HAP-1 (cell line): ENCODE measurements at regions not wholly inside any gene's neighbourhood (a gene's known extent, or its start where the extent isn't known, plus 50 kb on each side); places are given as distances from the start of the nearest gene placed in this dataset.

Experiments used
- DNase-seq, 2 experiments: peaks; one replicate each; pipeline ENCODE4 v3.0.0-alpha.2; 2016 to 2020; ENCODE audit warnings: low spot score in 2 of 2
- H3K27me3 ChIP-seq: fragments of 250-450 bp; sonication (Bioruptor Pico); 2 replicates; pipeline ENCODE4 v1.5.1; 2020; ENCODE audit warnings: low read depth, mild to moderate bottlenecking, moderate library complexity
- H3K36me3 ChIP-seq: fragments of 250-450 bp; sonication (Bioruptor Pico); replicated peaks from 2 replicates; pipeline ENCODE4 v1.5.1; 2020; ENCODE audit warnings: mild to moderate bottlenecking
- H3K4me1 ChIP-seq: fragments of 250-450 bp; sonication (Bioruptor Pico); 2 replicates; pipeline ENCODE4 v1.5.1; 2020; ENCODE audit warnings: mild to moderate bottlenecking
- H3K4me3 ChIP-seq: fragments of 250-450 bp; sonication (Bioruptor Pico); 2 replicates; pipeline ENCODE4 v1.5.1; 2020; ENCODE audit warnings: mild to moderate bottlenecking, moderate library complexity
- H3K9me3 ChIP-seq: fragments of 250-450 bp; sonication (Bioruptor Pico); 2 replicates; pipeline ENCODE4 v1.5.1; 2020; ENCODE audit warnings: mild to moderate bottlenecking, moderate library complexity
- in situ Hi-C: fragments of 300-500 bp; cut with MboI; formaldehyde crosslinking; loops from 3 replicates; pipeline ENCODE4 v1.14.3; 2020; ENCODE audit warnings: low sequenced_read_pairs, inconsistent platforms, mixed read lengths

DNA sequence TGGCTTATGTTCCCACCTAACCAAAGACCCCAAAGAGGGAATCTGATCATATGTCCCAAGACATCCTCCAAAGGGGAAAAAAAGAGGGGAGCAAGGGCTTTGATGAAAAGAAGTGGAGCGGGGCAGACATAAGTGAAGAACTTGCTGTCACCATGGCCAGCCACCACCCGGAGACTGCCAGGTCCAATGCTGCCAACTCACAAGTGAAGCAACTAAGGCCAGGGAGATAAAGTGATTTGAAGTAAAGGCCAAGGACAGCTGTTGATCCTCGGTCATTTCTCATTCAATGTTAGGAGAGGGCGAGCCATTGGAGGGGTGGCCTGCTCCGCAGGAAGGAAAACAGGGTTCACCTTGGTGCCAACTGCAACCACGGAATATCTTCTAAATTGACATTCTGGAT is 72.6 kb upstream of the C3orf80 start:
- H3K9me3 ChIP-seq, result no peaks in the 10 kb centered on the region
- in situ Hi-C loops, result no loop called here
- H3K27me3 ChIP-seq, result no peaks in the 10 kb centered on the region
- H3K4me3 ChIP-seq, result no peak overlapping the region
- H3K36me3 ChIP-seq, result no peaks in the 10 kb centered on the region
- H3K4me1 ChIP-seq, result no peaks in the 10 kb centered on the region
- no peak for DNase-seq

GRCh38 chr3:160154033-160154432 is 71.2 kb upstream of the C3orf80 start:
- Histone ChIP-seq H3K4me1 (peaks cover 3% of the 10 kb centered on the region), H3K9me3 (no peaks in the 10 kb centered on the region), H3K4me3 (no peak overlapping the region), H3K27me3 (no peaks in the 10 kb centered on the region), H3K36me3 (no peaks in the 10 kb centered on the region)
- in situ Hi-C loops, result no loop called here
- DNase-seq, result no peak

GRCh38 chr3:160154596-160154995 is 70.6 kb upstream of the C3orf80 start:
- no peak for DNase-seq
- H3K4me1 ChIP-seq, result peaks cover 6% of the 10 kb centered on the region
- in situ Hi-C loops, result no loop called here
- H3K27me3 ChIP-seq, result no peaks in the 10 kb centered on the region
- no peak overlapping the region for H3K4me3 ChIP-seq
- no peaks in the 10 kb centered on the region for H3K36me3 ChIP-seq
- no peaks in the 10 kb centered on the region for H3K9me3 ChIP-seq

- Histone ChIP-seq H3K4me1 (peaks cover 16% of the 10 kb centered on the region), H3K27me3 (no peaks in the 10 kb centered on the region), H3K36me3 (no peaks in the 10 kb centered on the region), H3K9me3 (no peaks in the 10 kb centered on the region), H3K4me3 (no peak overlapping the region)
- in situ Hi-C loops, result no loop called here
- DNase-seq, result no peak
Observed at GRCh38 chr3:160157321-160157720, 67.9 kb upstream of the C3orf80 start.

- Histone ChIP-seq H3K27me3 (no peaks in the 10 kb centered on the region), H3K4me1 (peaks cover 16% of the 10 kb centered on the region), H3K9me3 (no peaks in the 10 kb centered on the region), H3K36me3 (no peaks in the 10 kb centered on the region), H3K4me3 (no peak overlapping the region)
- peak; percentile 49 to 74 for DNase-seq
- in situ Hi-C loops, result no loop called here
Observed at GRCh38 chr3:160159341-160159740, 65.9 kb upstream of the C3orf80 start.

DNA sequence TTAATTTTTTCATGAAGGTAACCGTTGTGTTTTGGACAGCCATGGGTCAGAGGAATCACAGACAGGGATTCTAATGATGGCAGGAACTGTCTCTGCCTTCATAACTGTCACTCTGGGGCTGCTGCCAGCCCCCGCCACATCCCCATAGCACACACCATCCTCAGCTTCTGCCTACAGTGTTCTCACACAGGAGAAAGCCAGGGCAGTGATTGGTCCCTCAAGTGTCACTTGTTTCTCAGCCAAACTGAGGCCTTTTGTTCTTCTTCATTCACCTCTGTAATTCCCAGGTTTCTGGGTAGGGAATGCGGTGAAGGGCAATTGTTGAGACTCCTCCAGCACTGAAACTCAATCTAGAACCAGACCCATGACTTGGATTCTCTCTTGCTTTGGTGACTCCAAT is 65.4 kb upstream of the C3orf80 start:
- Histone ChIP-seq H3K27me3 (no peaks in the 10 kb centered on the region), H3K4me1 (peaks cover 16% of the 10 kb centered on the region), H3K36me3 (no peaks in the 10 kb centered on the region), H3K9me3 (no peaks in the 10 kb centered on the region), H3K4me3 (no peak overlapping the region)
- DNase-seq, result peak in 1 of 2 experiments; percentile 17
- in situ Hi-C loops, result no loop called here

DNA sequence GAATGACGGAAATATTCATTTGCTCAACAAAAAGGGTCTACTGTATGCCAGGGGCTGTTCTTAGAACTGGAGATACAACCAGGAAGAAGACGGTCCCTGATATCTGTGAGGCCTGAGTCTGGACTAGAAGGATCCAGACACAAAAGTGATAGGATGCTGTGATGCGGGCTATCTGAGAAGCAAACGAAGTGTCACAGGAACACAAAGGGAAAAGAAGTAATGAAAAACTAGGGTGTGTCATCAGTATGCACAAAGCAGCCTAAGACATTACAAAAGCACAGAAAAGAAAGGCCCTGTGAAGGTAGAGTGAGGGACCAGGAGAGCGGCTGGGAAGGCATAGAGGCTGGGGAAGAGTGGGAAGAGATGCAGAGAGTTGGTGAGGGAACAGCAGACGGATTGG is 63.3 kb upstream of the C3orf80 start:
- Histone ChIP-seq H3K27me3 (no peaks in the 10 kb centered on the region), H3K36me3 (no peaks in the 10 kb centered on the region), H3K4me3 (no peak overlapping the region), H3K4me1 (peaks cover 16% of the 10 kb centered on the region), H3K9me3 (no peaks in the 10 kb centered on the region)
- in situ Hi-C loops, result no loop called here
- DNase-seq, result no peak

DNA sequence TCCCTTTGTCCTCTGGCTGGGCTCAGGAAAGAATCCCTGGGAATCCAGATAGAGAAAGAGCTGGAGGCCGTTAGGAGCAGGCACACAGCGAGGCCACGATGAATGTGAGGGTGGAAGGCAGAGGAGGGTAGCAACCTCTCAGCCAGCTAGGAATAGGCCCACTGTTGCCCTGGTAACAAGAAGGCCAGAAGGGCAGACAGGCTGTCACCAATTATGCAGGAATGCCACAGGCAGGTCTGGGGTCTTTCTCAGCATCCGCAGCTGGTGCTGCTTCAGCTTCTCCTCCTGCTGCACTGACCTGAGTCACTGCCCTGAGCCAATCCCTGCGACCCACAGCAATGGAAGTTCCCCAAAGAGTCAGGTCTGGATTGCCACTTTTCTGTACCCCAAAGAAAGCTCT is 62.8 kb upstream of the C3orf80 start:
- Histone ChIP-seq H3K4me1 (peaks cover 16% of the 10 kb centered on the region), H3K36me3 (no peaks in the 10 kb centered on the region), H3K9me3 (no peaks in the 10 kb centered on the region), H3K27me3 (no peaks in the 10 kb centered on the region), H3K4me3 (no peak overlapping the region)
- DNase-seq, result peak in 1 of 2 experiments; percentile 30
- in situ Hi-C loops, result no loop called here

DNA sequence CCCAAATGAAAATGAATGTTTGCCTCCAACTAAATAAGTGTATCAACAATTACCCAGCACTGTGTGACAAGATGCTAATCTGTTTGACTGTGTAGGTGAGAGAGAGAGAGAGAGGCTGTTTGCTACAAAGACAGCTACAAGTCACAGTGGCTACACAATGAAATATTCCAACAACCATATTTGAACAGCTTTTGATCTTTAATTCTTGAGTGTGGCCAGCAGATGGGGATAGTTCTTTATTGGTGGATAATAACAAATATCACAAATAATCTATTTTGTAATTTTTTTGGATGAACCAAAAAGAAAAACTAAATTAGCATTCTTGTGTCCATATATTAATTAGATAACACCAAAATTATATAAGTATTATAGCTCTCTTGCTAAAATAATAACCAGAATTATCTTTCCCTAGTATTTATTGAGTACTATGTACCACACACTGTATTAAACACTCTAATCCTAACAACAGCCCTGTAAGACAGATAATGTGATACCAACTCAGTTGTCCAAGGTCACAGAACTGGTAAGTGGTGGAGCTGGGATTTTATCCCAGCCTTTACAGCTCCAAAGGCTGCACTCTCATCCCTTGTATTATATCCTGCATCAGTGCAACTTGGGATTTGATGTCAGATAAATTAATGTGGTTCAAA is 61.9 kb upstream of the C3orf80 start:
- H3K27me3 ChIP-seq, result no peaks in the 10 kb centered on the region
- no peaks in the 10 kb centered on the region for H3K9me3 ChIP-seq
- H3K36me3 ChIP-seq, result no peaks in the 10 kb centered on the region
- peaks cover 16% of the 10 kb centered on the region for H3K4me1 ChIP-seq
- no peak overlapping the region for H3K4me3 ChIP-seq
- in situ Hi-C loops, result no loop called here
- no peak for DNase-seq

GRCh38 chr3:160168246-160168645 is 57.0 kb upstream of the C3orf80 start:
- in situ Hi-C loops, result no loop called here
- Histone ChIP-seq H3K4me1 (no peaks in the 10 kb centered on the region), H3K36me3 (no peaks in the 10 kb centered on the region), H3K27me3 (no peaks in the 10 kb centered on the region), H3K4me3 (no peak overlapping the region), H3K9me3 (no peaks in the 10 kb centered on the region)
- DNase-seq, result no peak

DNA sequence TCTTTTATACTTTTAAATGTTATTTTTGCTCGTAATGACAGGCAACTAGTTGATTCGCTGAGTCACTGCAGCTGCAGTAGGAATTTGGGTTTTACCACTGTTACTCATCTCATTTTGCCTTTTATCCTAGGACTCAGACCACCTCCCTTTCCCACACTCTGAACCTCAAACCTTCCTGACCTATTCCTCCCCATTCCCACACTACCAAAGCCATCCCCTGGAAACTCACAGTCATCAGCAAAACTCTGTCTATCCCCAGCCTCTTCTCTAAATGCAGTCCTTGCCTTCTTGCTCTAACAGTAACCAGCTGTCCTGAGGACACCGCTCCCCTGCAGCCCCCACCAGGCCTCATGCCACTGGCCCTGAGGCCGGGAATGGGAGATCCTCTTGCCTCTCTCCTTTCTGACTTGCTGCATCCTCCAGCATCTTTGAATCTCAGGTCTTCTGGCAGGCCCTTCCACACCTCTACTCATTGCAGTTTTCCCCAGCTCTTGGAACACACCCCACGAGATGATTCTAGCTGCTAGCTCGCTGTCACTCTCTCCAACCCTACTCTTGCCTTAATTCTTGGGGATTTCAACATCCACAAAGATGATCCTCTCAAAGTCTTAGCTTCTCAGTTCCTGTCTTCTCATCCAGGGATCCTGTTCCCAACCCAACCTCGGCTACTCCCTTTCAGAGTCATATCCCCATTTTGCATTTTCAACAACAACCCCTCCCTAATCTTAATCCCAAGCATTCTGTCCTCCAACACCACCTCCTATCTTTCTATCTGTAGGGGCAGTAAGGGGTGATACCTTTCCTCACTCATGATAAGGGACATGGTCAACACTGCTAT is 55.9 kb upstream of the C3orf80 start:
- no peaks in the 10 kb centered on the region for H3K9me3 ChIP-seq
- DNase-seq, result no peak
- in situ Hi-C loops, result no loop called here
- no peaks in the 10 kb centered on the region for H3K36me3 ChIP-seq
- H3K4me1 ChIP-seq, result no peaks in the 10 kb centered on the region
- H3K4me3 ChIP-seq, result no peak overlapping the region
- no peaks in the 10 kb centered on the region for H3K27me3 ChIP-seq

DNA sequence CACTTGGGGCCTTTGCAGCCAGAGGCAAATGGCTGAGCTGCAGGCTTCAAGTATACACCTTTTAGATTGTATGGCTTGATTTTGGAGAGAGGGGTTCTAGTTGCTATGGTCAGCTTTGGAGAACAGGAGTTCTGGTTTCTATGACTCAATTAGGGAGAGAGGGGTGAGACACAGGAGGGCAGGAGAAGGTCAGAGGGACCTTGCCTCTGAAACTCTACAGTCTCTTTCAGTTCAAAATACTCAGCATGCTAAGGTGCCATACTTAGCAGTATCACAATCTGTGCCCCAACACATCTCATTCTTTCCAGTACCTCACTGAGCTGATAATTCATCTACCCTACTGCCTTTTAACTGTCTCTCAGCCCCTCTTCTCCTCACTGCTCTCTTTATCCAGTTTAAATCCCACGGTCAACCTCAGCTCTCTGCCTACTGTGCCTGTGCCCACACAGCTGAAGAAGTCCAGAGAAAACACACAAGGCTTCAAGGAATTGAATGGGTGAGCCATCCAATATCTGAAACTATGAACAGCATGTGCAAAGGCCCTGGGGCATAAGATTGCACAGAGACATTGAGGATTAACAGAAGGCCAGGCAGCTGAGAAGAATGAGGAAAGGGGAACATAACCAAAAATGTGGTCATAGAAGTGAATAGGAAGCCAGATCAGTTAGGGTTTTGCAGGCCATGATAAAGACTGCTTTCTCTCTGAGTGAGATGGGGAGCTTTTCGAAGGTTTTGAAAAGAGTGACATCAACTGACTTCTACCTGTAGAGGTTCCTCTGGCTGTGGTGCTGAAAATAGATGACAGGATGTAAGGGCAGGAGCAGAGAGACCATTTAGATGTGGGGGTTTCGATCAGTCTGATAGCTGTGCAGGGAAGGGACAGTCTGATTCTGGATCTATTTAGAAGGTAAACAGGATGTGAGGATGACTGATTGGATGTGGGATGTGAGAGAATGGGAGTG is 54.5 kb upstream of the C3orf80 start:
- in situ Hi-C loops, result no loop called here
- Histone ChIP-seq H3K36me3 (no peaks in the 10 kb centered on the region), H3K27me3 (no peaks in the 10 kb centered on the region), H3K4me3 (no peak overlapping the region), H3K9me3 (no peaks in the 10 kb centered on the region), H3K4me1 (no peaks in the 10 kb centered on the region)
- no peak for DNase-seq

- Histone ChIP-seq H3K36me3 (no peaks in the 10 kb centered on the region; the same call in 1 of the 2 replicates), H3K27me3 (no peaks in the 10 kb centered on the region), H3K9me3 (no peaks in the 10 kb centered on the region), H3K4me3 (no peak overlapping the region), H3K4me1 (no peaks in the 10 kb centered on the region)
- DNase-seq, result no peak
- in situ Hi-C loops, result no loop called here
Observed at GRCh38 chr3:160171813-160172212, 53.4 kb upstream of the C3orf80 start.
